Heart left ventricle (tissue), 13 donors: ENCODE measurements at regions not wholly inside any gene's neighbourhood (a gene's known extent, or its start where the extent isn't known, plus 50 kb on each side); places are given as distances from the start of the nearest gene placed in this dataset.

ENCODE experiments used
- CTCF ChIP-seq, 12 donors: fragments of 200-600 bp; sonication (generic) in 4 of 12; IDR thresholded peaks; one replicate each; pipeline versions ENCODE4 v1.5.0 to v1.8.0; 2018 to 2022; ENCODE audit warnings: antibody characterized with exemption in 12 of 12, mild to moderate bottlenecking in 5 of 12
- POLR2A ChIP-seq, 2 donors: fragments of 450-650 bp; IDR thresholded peaks; one replicate each; pipeline ENCODE4 v1.6.1; 2017; ENCODE audit warnings: antibody characterized with exemption in 2 of 2, mild to moderate bottlenecking in 2 of 2, moderate library complexity in 2 of 2
- donor health status: ischemic (EF 13 %, LVEDD 7.1; RV severe dilation, severe dysfunction).
- donor health status: DM: no; HTN: yes; CAD: no.
- donor health status: DM: no; HTN: no; CAD: no.
- donor health status: ischemic (EF 25% LVEDD 6.9; RV normal size, moderate dysfunction).
- donor health status: ischemic (EF 25% LVEDD 5.7; RV mildly dilated, moderate dysfunction).
- donor health status: ischemic (EF 35%, LVEDD 5.7; RV mildly dilated, moderate dysfunction).
- donor health status: nonischemic (EF 11% LVEDD 7.7; RV severe dilation, severe dysfunction).
- donor health status: DM: yes; HTN: yes; CAD: no.
- donor health status: PGD.
- donor health status: ischemic (EF 29% LVEDD 5.4; RV normal size, mild dysfunction).
- donor health status: nonischemic (EF 23%, LVEDD 6.1; RV moderate dilation, normal function).

GRCh38 chr17:13776027-13776551 lies 174.4 kb upstream of the HS3ST3A1 start:
- no peak for TF ChIP-seq CTCF (IDR thresholded peaks at IDR 0.05)
- TF ChIP-seq POLR2A (IDR thresholded peaks at IDR 0.05): no peak
